ENCODE measurements at regions not wholly inside any gene's neighbourhood (a gene's known extent, or its start where the extent isn't known, plus 50 kb on each side); places are given as distances from the start of the nearest gene placed in this dataset.
"Not testable (repeated sequence)": the region's sequence is repeated elsewhere in the genome, so short reads cannot be mapped to it uniquely, and the experiment has no call there.

DNA sequence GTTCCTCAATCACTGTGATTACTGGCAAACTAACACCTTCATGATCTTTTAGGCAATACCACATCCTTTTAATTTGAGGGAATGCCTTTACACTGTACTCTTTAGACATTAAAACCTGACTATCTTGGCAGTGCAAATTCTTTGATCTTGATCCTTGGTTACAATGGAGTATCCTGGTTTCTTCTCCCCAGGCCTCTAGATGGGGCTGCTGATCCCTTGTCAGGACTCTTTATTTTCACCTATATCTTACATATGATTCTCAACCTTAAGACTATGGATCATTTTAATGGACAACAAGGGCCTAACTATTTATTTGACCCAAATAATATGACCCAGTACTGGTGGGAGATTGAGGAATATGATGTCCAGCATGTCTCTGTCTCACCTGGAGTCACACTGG, 1005.5 kb upstream of the INTU start:
- DNase-seq = no peak

DNA sequence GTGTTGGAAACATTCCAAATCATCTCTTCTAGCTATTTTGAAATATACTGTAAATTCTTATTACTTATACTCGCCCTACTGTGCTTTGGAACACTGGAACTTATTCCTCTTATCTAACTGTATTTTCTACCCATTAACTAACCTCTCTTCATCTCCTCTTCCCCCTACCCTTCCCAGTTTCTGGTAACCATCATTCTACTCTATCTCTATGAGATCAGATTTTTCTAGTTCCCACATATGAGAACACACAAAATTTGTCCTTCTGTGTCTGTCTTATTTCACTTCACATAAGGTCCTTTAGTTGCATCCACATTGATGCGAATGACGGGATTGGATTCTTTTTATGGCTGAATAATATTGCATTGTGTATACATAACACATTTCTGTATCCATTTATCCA, 1003.8 kb upstream of the INTU start:
- no peak for DNase-seq

DNA sequence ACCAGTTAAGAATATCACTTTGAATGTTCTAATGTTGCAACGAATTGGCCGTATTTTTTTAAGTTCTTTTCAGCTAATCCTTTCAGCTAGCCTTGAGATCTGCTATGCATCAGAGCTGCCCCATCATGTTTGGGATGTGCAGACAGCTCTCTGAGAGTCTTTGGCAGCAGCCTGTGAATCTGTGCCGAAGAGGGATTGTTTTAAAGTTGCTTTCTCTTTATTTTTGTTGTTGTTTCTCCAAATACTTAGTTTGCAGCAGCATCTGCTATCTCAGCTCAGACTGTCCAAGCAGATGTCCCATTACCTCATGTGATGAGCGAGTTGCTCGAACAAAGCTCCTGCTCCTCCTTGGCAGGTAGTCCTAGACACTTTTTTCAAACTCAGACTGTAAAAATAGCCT, 1002.5 kb upstream of the INTU start:
- DNase-seq = no peak

DNA sequence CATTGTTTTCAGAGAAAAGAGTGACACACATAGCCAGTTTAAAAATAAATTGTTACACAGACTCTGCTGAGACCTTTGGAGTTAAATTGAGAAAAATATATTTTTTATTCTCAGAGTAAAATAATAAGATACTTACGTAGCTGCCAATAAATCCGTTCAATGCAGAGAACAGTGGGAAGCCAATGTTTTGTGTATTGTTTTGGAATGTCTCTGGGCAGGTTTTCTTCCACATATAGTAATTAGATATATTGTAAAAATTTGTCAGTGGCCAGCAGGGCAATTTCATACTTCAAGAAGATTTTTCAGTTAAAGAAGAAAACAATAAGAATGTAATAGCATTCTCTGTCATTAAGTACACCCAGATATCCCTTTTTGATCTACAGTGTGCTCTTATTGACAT, 999.5 kb upstream of the INTU start:
- DNase-seq = no peak

DNA sequence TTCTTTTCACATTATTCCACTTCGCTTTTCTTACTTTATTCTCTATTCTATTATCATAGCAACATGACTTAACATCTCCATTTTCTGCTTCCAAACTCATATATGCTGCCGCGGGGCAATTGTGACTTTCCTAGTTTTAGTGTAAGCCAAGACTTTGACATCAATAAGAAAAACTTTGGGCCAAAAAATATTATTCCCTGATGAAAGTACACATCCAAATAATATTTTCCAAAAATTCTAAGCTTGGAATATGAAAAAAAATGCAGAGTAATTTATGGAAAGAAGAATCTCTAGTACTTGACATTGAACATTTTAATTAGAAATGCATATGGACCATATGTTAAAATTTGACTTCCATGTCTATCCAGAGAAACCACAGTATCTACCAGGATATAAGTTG, 995.1 kb upstream of the INTU start:
- no peak for DNase-seq

DNA sequence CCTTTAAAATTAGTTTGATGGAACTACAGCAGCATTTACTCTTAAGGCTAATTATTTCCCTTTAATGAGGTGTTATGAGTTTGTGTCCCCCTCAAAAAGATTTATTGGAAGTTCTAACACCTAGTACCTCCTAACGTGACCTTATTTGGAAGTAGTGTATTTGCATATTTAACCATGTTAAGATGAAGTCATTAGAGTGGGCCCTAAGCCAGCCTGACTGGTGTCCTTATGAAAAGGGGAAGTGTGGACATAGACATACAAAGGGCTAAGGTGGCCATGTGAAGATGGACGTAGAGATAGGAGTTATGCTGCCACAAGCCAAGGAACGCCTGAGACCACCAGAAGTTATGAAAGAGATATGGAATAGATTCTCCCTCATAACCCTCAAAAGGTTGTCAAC, 985.4 kb upstream of the INTU start:
- DNase-seq = no peak

DNA sequence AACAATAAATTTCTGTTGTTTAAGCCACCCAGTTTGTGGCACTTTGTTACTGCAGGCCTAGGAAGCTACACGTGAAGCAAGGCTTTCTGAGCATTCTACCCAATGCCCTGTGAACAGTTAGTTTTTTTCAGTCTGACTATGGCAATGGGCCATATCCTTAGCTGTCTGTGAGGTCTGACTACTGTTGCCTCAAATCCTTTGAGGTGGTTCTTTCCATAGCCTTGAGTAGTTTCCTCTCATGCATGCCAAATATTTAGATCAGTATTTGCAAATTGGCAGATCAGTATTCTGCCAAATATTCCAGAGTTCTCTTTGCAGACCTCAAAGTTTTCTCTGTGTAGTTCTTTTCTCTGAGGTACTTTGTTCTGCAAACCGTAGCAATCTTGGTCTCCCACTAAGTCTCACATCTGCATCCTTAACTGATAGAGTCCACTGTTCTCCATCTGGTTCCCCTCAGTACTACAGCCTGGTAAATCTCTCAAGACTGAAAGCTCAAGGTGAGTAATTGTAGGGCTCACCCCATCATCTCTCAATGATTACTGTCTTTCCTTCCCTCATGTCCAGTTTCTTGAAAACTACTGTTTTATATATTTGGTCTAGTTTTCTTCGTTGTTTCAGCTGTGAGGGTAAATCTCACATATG, 984.9 kb upstream of the INTU start:
- no peak for DNase-seq

DNA sequence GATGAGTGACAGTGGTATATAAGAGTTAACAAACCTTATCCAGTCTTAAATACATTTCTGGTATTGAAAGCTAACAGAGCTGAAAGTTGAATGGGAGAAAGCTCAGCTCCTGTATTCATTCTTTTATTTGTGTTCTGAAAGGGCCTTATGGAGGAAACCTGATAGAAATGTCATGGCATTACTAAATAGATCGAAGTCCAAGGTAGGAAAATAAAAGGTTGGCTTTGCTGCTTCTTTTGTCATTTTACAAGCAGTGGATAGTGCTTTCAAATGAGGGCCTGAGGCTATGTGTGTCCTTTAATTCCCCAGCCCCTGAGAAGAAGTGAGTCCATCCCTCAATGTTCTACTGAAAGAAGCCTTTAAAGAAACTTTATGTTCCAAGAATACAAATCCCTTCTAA, 974.3 kb upstream of the INTU start:
- DNase-seq = no peak

DNA sequence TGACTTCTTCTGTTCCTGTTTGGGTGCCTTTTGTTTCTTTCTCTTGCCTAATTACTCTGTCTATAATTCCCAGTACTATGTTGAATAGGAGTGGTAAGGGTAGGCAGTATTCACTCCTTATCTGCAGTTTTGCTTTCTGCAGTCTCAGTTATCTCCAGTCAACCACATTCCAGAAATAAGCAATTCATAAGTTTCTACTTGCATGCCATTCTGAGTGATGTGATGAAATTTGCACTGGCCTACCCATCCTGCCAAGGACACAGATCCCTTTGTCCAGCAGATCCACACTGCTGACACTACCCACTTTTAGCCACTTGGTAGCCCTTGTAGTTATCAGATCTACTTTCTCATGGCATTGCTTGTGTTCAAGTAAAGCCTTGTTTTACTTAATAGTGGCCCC, 971.6 kb upstream of the INTU start:
- DNase-seq = no peak

DNA sequence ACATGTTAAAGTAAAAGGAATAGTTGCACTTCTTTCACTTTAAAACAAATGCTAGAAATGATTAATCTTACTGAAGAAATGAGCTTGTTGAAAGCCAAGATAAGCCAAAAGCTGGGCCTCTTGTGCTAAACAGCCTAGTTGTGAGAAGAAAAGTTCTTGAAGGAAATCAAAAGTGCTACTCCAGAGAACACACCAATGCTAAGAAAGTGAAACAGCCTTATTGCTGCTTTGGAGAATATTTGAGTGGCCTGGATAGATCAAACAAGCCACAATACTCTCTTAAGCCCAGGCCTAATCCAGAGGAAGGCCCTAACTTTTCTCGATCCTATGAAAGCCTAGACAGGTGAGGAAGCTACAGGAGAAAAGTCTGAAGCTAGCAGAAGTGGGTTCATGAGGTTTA, 967.9 kb upstream of the INTU start:
- no peak for DNase-seq

DNA sequence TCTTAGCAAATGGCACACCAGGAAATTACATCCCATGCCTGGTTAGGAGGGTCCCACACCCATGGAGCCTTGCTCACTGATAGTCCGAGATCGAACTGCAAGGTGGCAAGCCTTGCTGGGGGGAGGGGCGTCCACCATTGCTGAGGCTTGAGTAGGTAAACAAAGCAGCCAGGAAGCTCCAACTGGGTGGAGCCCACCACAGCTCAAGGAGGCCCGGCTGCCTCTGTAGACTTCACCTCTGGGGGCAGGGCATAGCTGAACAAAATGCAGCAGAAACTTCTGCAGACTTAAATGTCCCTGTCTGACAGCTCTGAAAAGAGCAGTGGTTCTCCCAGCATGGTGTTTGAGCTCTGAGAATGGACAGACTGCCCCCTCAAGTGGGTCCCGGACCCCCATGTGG, 962.7 kb upstream of the INTU start:
- DNase-seq = not testable (repeated sequence)

DNA sequence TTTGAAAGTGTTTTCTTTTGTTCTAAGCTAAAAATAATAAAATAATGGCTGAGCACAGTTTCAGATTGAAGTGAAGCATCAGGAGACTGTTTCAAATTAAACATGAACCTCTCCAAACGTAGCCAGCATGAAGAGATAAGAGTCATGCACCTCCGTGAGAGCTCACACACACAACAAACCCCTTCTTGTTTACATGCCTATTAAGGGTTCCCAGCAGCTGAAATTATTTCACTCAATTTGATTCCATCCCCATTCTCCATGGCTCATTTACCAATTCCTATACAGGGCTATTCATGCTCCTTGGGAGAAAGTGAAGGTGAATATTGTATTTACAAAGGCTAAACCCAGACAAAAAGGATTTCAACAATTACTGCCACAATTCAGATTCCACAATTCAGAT, 954.1 kb upstream of the INTU start:
- DNase-seq = no peak

DNA sequence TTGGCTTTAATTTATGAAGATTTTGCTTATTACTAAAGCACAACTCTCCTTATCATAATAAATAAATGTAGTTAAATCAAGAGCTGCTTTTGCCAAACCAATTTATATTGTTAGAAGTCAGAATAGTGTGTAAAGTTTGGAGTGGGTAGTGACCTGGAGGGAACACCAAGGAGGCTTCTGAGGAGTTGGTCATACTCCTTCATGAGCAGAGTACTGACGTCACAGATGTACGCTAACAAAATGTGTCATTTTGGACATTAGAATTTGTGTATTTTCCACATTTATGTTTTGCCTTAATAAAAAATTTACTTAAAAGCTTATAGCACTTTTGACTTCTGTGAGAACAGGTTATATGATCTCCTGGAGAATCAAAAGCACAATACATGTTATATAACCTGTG, 953.5 kb upstream of the INTU start:
- DNase-seq = no peak

DNA sequence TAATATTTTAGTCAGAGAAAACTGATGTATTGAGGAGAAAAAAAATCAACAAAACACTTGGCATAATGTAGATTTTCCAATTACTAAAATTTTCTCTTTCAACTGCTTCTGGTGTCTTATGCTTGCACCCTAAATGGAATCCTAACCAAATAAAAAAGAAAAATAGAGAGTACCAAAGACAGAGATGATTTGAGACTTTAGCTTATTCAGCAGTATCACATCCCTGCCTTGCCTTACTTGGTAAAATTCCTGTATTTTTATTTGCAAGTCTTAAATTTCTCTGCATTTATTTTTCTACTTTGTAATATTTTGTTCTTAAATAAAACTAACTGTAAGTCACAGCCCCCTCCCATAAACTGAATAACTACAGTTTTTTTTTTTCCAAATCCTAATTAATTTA, 950.5 kb upstream of the INTU start:
- DNase-seq = no peak

DNA sequence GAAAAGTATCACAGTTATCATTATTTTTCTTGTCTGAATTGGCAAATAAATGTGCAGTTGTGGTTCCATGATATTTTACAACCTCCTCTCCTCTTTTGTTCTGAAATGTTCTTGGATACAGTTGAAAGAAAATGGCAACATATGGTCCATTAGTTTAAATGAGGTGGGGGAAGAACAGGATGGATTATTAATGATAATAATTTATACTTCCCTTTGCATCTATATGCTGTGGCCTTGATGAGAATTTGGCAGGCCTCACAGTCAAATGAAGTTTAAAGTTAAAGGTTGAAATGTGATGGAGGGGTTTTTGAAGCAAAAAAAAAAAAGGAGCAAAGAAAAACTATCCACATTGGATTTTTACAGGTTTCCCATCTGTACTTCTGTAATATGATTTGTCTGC, 946.3 kb upstream of the INTU start:
- no peak for DNase-seq

DNA sequence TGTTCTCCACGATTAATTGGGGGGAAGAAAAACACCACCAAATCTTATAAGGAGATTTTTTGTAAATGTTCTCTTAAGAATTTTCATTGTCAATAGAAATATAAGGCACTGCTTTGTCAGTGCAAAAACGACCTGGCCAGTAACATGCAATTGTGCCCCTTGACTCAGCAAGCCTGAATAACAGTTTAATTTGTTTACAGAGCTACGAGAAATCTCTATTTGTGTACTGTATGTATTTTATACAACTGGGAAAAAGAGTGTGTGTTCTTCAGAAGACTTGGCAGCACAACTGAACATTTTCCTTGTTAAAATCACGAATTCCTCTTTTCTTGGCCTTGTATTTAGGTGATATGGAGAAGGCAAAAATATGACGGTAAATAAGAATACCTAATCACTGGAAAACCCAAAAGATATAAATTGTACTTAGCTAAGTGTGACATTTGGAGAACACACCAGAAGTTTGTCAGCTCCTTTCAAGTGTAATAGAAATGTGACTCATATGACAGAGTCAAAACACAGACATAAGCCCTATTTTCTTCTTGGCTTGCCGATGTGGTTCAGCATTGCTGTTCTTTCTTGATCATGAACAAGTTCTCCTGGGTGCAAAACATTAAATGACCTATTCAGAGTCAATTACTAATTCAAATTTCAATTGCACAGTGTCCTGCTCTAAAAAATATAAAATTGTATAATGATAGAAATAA, 945.0 kb upstream of the INTU start:
- no peak for DNase-seq

DNA sequence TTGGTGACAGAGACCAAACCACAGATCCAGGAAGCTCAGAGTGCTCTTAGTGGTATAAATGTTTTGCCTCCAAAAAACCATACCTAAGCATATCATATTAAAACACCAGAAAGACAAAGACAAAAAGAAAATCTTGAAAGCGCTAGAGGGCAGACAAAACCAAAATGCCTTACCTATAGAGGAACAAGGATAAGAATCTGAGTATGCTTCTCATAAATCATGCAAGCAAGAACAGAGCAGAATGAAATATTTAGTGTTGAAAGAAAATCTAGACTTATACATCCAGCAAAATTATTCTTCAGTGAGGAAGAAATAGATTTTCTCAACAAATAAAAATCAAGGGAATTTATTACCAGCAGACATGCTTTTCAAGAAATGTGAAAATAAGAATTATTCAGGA, 941.0 kb upstream of the INTU start:
- no peak for DNase-seq

DNA sequence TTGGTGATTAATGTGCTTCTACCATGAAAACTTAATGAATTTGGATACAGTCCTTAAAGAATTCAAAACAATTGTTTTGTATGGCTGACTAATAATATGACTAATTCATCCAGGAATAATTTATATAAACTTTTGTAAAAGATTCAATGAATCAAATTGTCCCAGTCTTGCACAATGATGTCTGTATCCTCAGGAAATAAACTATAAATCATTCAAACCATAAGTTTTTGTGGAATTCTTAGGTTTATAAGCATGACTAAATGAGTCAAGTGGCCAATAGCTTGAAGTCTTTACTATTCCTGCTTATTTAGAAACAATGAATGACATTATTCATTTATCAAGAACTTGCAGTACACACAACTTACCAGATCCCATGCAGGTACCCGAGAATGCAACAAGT, 935.0 kb upstream of the INTU start:
- DNase-seq = no peak

DNA sequence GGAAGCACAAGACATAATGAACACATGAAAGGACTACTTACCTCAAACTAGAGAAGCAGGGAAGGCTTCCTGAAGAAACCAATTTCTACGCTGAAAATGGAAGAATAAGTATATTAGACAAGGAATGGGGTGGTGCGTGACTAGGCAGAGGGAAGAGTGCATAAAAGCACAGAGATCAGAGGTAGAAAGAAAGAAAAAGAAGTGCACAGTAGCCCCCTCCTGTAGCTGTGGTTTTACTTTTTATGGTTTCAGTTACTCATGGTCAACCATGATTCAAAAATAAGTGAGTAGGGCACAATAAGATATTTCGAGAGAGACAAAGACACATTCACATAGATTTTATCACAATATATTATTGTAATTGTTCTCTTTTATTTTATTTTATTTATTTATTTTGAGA, 934.5 kb upstream of the INTU start:
- DNase-seq = no peak

DNA sequence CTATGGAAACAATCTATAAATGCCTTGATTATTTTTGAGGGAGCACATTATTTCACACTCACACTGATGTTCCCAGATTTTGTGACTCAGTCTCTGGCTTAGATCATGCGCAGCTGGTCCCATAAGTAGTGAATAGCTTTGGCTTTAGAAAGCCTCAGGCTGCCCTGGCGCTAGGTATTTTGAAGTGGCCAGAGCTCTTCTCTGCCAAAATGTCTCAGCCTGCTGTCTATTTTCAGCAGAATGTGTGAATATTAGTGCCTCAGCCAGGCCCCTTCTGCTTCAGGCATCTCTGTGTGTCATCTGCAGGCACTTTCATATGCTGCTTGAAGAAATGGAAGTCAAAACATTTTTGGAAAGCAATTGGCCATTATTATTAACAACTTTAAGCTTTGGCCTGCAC, 931.0 kb upstream of the INTU start:
- no peak for DNase-seq

DNA sequence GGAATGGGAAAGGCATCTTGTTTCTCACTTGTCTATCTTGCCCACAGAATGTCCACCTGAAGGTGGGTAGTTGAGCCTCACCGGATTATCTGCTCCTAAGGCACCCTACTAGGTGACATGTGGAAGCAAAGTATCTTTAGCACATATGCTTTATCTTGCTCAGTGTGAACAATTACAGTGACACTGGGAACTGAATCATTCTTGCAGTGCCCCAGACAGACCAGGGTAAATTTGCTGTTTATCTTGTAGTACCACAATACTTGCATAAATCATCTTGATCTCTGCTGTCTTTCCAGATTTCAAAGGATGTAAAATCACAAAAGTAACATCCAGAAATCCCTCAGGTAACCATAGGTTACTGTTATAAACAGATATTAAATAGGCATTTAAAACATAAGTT, 930.0 kb upstream of the INTU start:
- DNase-seq = no peak

DNA sequence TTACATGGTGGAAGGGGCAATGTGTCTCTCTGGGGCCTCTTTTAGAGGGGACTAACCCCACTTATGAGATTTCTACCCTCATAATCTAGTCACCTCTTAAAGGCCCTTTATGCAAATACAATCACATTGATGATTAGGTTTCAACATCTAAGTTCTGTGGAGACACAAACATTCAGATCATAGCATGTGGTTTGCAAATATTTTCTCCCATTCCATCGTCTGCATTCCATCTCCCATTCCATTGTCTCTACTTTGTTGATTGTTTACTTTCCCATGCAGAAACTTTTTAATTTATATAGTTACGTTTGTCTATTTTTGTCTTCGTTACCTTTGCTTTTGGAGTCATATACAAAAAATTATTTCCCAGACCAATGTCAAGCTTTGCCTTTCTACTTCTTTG, 927.5 kb upstream of the INTU start:
- no peak for DNase-seq

DNA sequence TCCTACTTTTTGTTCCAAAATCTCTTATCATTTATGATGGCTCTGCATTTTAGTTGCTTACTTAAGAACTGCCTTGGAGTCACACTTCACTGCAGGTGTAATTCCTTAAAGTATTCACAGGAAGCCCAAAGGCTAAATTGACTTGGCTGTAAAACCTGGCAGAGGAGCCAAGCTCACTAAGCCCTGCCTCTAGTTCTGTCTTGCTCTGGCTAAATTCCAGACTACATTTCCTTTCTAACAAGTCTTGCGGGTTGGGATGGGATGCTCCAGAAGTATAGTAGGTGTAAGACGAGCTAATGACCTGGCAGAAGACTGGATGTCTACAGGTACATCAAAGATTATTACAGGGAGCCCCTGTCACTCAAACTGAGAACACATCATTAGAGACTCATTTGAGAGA, 924.0 kb upstream of the INTU start:
- no peak for DNase-seq

DNA sequence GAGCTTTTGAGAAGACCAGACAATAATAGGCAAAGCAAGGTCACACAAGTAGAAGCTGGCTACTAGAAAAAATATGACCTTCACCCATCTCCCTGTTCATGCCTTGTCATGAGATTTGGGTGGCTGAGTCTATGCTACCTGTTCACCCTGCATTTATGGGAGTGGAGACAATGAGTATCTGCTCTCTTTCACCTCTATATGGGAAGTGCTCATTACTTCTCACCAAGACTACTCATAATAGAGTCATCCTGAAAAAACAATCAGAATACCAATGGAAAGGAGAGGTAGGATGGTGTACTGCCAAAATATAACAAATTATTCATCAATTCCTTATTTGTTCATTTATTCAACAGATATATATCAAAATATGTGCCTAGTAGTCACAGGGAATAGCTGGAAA, 921.8 kb upstream of the INTU start:
- DNase-seq = no peak

DNA sequence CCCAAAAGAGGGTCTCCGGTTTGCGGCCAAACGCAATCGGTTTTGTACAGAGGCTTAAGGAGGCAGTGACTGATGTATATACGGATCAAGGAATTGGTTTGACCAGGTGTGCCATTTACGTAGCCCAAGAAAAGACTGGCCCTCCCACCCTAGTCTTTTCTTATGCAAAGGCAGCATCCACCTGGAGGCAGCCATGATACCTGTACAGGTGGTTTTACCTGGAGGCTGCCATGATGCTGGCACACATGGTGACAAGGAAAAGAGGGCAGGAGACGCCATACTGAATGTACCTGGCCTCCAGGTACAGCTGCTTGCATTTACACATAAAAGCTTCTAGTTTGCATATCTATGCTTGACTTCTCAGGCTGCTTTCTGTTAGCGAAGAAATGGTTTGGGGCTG, 917.7 kb upstream of the INTU start:
- DNase-seq = no peak
